HK-2 (cell line): ENCODE measurements at regions not wholly inside any gene's neighbourhood (a gene's known extent, or its start where the extent isn't known, plus 50 kb on each side); places are given as distances from the start of the nearest gene placed in this dataset.

Source experiments
- DNase-seq: peaks from one replicate; pipeline ENCODE4 v3.0.0-alpha.2; 2018; ENCODE audit not compliant: unreplicated experiment

DNA sequence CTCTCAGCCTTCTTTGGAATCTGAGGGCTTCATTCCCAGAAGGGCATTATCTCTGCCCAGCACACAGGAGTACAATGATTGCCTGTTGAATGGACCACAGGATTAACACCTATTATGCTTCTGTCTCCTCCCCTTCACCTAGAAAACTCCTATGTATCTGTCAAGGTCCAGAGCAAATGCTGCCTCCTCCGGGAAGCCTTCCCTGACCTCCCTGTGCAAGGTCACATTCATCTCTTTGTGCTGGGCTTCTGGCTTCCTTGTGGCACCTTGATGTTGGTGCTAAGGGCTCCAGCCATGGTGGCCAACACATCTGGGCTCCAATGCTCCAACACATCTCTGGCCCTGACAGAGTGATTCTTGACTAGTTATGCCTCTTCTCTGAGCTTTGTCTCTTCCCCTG lies 49.9 kb upstream of the ATP2B2 start:
- no peak for DNase-seq

DNA sequence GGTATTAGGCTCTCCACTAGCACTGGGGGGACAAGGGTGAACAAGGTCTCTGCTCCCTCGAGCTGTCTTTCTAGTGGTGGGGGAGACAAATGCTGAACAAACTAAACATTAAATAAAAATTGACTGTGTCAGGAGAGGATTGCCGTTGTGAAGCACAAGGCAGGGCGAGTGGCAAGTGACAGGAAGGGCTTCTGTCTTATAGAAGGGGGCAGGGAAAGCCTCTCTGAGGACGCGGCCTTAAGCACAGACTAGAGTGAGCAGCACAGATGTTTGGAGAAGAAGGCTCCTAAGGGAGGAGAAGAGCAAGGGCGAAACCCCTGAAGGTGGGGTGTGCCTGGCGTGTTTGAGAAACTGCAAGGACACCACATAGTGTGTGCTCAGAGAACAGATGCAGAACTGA lies 50.9 kb upstream of the ATP2B2 start:
- DNase-seq: no peak

DNA sequence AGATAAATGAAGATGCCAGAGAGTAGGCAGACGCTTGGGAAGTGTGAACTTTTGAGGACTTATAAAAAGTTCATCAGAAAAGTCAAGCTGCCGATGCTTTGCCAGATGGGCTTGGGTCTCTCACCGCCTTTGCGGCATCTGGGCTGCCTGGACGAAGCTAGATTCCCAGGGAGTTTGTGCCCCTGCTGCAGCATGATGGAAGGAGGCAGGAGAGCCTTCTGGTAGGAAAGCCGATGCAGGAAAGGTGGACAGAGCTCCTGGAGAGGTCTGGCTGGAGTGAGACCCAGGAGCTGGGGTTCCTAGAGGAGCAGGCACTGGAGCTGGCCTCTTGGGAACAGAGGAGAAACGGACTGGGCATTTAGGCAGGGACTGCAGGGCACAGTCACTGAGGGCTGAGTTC lies 51.9 kb upstream of the ATP2B2 start:
- DNase-seq: no peak

DNA sequence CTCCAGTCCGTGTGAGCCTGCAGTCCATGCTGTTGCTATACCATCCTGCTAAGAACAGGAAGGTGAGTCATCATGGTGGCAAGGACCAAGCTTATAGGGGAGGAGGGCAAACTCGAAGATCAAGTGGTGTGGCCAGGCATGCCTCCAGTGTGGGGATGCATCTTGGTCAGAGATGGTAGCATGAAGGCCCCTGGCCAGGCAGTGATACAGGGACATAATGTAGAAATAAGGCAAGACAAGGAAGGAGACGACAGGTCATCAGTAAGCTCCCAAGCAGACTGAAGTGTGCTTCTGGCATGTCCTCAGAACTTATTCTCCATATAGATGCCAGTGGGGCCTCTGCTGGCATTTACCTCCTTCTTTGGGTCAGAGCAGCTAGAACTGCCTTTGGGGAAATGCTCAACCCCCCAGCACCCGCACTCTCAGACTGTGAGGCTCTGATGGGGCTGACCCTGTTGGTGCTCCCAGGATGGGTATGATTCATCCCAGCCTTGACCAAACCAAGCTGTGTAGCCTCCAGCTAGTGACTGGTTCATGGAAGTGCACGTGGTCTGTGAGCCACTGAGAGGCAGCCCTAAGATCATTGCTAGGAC lies 52.5 kb upstream of the ATP2B2 start:
- DNase-seq: no peak

DNA sequence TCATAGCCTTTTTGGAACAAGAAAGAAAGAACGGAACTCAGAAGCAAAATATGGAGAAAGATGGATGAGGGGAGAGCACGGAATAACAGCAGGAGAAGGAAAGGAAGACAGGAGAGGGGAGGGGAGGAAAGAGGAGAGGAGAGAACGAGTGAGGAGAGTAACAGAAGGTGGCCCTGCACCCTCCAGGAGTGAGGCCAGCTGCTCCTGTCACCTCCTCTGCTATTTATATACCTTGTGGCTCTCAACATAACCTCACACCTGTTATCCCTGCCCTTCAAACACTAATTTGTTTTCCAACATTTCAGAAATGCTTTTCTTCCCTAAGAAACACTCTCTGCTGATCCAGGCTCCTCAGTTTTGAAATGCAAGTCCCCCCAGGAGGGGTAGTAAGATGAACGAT lies 53.4 kb upstream of the ATP2B2 start:
- no peak for DNase-seq

DNA sequence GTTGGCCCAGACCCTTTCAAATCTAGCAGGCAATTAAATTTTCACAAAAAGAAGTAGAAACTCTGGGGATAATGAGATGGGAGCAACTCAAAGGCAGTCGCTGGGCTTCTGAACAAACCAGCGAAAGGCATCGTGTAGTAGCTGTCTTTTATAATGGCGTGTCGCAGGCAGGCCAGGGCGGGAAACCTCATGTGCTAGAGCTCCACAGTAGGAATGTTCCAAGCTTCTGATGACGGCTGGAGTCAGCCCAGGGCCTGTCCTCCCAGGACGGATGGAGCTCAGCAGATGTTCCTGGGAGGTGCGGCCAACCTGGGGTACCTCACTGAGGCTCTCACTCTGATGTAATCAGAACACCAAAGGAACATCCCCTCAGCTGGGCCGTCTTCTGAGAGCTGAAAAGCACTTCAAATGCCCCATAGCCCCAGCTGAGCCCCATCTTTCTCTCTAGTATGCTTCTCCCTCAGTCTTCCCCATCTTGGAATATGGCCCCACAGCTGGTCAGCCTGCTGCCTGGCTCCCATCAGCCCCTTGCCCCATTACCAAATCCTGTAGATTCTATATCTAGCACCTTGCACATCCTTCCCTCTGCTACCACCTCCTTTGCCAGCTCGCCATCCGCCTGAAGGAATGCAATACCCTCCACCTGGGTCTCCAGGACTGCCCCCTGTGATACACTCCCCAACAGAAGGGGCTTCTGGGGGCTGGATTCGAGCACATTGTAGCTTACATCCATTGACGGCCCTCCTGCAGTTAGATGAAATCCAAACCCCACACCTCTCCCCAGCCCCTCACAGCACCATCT lies 54.9 kb upstream of the ATP2B2 start:
- DNase-seq: no peak

DNA sequence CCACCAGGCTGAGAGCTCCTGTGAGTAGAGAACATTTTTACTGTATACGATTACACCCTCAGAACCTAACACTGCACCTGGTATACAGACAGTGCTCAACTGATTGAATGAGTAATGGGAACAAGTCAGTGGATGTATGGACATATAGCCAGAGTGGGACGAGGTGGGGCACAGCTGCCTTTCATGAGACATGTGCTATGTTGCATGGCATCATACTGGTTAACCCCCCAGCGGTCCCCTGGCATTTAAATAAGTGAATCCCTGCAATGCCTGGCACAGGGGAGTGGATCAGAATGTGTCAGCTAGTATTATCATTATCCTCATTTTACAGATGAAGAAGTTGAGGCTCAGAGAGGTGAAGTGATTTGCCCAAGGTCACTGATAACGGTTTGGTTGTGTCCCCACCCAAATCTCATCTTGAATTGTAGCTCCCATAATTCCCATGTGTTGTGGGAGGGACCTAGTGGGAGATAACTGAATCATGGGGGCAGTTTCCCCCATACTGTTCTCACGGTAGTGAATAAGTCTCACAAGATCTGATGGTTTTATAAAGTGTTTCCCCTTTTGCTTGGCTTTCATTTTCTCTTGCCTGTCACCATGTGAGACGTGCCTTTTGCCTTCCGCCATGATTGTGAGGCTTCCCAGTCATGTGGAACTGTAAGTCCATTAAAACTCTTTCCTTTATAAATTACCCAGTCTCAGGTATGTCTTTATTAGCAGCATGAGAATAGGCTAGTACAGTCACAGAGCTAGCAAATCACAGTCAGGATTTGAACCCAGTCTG lies 56.0 kb upstream of the ATP2B2 start:
- DNase-seq: no peak

DNA sequence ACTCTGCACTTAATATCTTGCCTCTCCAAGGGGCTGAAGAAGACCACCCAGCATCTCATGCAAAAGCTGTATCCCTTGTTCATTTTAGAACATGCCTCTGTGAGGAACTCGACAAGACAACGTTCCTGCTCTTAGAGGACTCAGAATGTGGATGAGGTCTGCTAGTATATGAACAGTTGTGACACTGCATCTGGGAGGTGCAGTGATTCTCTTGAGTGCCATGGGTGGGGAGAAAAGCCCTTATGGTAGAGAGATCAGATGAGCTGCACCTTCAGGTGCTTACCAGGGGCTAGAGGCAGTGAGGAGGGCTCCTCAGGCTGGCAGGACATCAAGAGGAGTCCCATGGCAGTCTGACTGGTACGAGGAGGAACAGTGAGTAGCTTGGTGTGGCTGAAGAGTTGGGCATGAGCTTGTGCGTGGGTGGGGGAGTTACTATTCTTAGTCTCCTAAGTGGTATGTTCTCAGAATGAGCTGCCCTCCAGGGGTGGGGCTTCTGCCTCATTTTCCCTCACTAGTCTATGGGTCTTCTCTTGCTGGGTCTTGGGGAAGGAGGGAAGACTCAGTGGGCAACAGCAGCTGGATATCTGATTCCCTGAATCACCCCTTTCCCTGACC lies 56.7 kb upstream of the ATP2B2 start:
- DNase-seq: no peak

DNA sequence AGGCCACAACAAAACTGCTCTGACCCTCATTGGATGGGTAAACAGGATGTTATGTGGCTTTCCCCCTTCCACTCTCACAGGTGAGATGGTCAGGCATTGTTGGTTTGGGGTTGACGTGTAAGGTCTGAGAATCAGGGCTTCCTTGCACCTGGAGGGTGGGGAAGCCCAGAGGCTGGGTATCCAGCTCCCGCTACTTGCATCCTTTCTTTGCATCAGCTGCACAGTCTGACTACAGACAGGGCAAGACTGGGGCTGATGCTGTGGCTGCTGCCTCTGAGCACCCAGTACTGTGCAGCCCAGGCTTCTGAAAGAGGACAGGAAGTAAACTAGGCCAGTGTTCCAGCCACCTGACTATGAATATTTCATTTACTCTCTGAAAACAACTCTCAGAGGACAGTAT lies 58.0 kb upstream of the ATP2B2 start:
- no peak for DNase-seq

DNA sequence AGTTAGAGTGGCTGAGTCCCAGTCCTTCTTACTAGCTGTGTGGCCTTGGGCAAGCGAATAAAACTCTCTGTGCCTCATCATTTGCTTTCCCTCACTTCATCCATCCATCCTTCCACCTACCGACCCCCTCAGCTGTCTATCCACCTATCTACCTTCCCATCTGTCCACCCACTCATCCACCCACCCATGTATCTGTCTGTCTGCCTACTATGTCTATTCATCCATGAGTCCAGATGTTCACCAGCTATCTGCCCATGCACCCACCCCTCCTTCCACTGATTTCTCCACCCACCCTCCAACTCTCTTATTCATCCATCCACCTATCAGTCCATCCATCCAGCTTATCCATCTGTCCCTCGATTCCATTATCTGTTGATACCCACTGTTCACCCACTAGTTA lies 60.4 kb upstream of the ATP2B2 start:
- no peak for DNase-seq

DNA sequence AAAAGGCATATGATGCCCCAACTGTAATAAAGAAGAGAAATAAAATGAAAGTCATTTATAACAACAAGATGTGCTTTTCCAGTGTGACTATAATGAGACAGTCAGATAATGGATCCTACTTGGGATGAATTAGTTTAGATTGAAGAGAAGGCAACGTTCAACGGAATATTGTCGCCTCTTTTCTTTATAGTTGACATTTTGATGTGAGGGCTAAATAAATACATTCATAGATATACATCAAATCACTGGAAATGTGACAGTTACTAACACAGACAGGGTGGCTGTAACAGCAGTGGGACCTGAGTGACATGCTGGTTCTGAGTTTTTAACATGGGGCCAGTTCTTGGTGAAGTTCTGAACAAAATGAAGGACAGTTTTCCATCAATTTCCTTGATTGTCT lies 61.1 kb upstream of the ATP2B2 start:
- no peak for DNase-seq

DNA sequence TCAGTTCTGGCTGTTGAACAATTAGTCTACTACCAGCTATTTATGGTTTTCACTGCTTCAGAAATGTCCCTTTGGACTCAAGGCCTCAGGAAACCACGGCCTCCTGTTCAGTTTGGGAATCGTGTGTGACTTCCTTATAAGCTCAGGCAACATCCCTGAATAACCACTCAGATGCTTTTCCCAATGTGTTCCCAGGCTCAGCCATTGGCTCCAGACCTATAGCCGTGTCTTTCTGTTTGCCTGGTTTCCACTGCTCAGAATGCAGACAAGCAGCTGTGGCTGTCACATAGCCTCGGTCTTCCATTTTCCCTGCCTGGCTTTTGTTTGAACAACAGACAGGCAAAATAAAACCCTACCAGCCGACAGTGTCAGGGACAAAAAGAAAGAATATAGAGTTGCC lies 63.2 kb upstream of the ATP2B2 start:
- no peak for DNase-seq

DNA sequence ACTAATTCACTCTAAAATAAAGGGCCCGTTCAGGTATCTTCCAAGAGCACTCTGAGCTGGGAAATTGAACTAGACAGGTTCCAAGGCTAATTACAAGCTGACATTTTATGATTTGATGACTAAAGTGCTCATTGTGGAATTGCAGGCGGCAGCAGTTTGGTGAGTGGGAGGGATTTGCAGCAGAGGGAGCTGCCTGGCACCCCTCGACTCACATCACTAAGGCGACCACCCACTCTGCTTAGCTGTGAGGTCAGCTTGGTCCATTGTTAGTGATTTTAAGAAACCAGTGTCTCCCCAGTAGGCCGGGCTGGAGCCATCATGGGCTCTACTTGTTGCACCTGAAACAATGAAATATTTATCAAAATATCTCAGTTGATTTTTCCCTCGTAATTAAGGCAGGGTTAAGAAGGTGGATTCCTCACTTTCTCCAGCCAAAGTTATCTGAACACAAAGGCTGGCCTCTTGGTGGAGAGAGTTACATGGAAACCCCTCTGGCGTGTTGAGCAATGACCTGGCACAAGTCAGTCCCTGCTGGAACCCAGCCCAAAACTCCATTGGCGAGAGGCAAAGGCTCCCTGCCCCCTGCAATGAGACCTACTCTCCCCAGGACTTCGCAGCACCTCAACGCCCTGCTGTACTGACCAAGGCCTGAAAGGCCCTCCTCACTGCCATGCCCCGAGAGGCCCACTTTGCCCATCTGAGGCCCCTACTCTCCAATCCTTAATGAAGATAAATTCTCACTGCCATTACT lies 65.0 kb upstream of the ATP2B2 start:
- DNase-seq: no peak

DNA sequence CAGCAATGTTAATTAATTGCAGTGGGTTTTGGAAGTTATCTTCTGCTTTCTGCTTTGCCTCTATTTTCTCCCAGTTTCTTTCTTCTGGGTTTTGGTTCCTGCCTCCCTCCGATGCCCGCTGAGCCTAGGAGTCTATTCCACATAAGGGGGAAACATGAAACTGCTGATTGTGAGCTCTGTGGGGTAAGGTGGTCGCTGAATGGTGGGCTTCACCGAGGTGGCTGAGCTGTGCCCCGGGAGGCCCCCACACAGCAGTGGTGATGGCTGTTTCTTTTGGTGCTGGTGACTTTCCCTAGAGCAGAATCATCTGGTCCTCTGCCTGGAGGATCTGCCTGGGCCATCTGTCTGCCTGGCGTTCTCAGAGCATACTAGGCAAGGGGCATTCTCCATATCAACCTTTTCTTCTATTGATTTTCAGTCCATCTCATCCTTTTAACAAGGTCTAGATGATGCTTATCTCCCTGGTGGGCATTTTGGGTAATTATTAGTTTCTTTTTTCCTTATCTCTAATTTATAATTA lies 68.8 kb upstream of the ATP2B2 start:
- DNase-seq: no peak

DNA sequence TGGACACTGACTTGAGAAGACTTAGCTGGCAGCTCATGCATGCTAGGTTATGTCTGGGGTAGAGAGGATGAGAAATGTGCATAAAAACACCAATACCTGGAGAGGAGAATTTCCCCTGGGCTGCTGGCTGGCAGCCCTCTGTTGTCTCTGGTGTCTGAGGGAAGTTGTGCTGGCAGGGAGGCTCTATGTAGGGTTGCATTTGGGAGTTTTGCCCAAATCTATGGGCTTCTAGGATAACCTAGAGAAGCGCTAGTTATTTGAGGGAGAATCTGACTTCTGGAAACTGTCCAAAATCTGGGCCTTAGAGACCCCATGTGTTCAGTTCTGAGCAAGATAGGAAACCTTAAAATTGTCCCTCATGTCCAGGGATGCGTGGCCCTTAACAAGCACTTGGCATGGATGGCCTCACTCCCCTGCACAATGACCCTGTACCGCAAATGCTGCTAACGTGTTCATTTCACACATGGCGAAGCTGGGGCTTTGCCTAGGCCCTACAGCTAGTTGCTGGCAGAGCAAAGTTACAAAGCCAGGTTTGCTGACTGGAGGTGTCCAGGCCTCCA lies 70.3 kb upstream of the ATP2B2 start:
- no peak for DNase-seq

DNA sequence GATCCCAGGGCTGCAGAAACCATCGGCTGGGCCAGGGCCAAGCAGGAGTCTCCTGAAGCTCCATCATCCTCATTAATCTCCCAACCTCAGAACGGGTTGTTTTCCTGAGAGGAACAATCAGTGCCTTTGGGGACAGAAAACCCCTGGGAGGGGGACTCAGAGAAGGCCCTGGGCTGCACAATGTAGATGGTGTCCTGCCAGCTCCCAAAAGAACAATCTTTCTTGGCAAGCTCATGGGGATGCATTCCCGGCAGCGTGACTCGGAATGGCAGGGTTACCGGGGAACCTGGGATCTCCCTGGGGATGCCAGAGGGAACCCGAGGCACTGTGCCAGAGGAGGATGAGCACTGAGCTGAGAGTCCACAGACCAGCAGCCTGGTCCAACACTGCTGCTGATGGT lies 72.1 kb upstream of the ATP2B2 start:
- no peak for DNase-seq

DNA sequence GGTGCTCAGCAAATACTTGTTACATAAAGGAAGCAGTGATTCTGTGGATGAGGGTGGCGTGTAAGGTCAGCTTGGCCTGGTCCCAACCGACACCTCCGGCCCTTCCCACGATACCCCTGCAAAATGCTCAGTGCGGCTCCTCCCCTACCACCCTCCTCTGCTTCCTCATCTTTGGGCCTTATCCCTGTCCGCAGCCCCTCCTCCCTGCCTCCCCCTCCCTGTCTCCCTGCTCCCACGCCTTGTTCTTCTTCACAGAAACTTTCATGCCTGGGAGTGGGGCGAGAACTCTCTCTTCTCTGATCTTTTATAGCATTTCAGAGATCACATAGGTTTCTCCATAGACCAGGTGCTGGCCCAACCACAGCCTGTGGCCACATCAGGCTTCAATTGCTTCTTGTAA lies 75.0 kb upstream of the ATP2B2 start:
- DNase-seq: no peak

DNA sequence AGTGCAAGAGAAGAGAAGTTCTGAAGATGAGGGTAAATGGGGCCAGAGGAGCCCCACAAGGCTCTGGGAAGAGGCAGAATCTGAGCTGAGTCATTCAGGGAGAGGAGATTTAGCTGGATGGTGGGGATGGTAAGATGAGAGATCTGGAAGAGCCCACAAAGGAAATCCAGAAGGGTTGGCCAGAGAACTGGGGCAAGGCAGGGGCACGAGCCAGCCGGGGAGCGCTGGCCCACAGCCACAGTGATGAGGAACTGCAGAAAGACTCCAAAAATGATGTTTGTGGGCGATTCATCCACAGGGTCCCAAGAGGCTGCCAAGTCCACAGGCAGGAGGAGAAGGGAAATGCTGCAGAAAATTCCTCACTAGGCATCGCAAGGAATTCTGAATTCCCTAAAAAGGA lies 75.9 kb upstream of the ATP2B2 start:
- no peak for DNase-seq

DNA sequence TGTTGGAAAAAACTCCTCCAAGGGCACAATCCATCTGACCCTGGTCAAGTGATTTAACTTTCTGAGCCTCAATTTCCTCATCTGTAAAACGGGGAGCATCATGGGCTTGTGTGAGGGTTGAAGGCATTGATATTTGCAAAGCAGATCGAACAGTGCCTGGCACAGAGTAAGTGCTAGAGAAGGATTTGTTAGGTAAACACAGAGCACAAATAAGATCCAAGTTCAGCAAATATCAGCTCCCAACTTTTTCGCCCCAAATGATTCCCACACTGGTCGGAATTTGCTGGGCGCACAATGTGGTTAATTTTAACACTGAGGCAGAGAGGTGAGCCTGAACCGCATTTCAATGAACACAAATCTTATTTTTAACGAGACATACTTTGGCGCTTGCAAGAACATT lies 76.3 kb upstream of the ATP2B2 start:
- no peak for DNase-seq

DNA sequence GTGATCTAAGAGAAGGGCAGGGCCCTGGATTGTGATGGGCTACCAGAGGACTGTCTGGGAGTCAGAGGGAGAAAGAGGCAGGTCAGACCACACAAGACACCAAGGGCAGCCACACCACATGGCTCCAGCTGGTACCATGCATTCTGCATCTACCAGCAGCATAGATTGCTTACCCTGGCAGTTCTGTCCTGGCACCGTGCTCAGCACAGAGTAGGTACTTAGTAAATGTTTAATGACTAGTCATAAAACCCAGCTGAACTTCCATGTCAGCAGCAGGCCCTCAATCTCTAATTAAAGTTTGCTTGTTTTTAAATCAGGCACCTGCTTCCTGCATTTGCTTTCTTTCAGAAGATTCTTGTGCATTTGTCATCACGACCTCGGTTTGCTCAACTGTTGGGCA lies 77.3 kb upstream of the ATP2B2 start:
- DNase-seq: no peak
